ENCODE measurements at regions not wholly inside any gene's neighbourhood (a gene's known extent, or its start where the extent isn't known, plus 50 kb on each side); places are given as distances from the start of the nearest gene placed in this dataset.

GRCh38 chr14:66388516-66388915, 97.7 kb upstream of the CCDC196 start:
- TF ChIP-seq CTCF (IDR thresholded peaks at IDR 0.05 in 8 of 11, conservative IDR thresholded peaks at IDR 0.05 in 3 of 11) (no peak), POLR2A (IDR thresholded peaks at IDR 0.05) (no peak)
